LNCAP (cell line): ENCODE measurements at regions not wholly inside any gene's neighbourhood (a gene's known extent, or its start where the extent isn't known, plus 50 kb on each side); places are given as distances from the start of the nearest gene placed in this dataset.

Source experiments
- CTCF ChIP-seq: fragments of 450-650 bp; IDR thresholded peaks from 2 replicates; pipeline ENCODE4 v1.5.1; 2017; ENCODE audit warnings: mild to moderate bottlenecking

DNA sequence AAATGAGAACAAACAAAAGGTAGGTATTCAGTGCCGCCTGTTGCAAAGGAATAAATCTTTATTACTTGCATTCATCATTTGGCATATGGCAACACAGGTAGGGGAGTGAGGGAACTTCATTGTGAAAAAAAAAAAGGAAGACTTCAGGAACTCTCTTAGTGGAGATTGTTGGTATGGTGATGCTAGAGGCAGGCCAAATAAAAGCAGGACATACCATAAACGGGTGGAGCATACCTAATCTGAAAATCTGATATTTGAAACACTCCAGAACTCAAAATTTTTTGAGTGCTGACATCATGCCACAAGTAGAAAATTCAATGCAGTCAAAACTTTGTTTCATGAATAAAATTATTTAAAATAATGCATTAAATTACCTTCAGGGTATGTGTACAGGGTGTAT is 425.8 kb upstream of the SYT4 start:
- TF ChIP-seq CTCF = no peak

DNA sequence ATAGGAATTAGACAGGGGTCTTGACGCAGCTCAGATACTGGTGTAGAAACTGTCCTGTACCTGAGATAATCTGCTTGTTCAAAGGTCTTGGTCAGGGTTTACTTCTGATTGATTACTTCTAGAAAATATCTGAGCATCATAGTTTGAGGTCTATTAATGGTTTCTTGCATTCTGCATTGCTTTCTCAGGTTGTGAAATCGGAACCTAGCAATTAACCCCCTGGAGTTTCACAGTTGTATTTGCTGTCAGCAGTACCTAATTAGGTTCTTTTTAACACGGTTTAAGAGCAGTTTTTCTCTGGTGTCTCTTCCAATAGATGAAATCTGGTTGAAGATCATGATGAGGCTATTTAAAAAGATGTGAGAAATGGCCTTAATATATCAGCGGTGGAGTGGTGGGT is 428.6 kb upstream of the SYT4 start:
- TF ChIP-seq CTCF = no peak

DNA sequence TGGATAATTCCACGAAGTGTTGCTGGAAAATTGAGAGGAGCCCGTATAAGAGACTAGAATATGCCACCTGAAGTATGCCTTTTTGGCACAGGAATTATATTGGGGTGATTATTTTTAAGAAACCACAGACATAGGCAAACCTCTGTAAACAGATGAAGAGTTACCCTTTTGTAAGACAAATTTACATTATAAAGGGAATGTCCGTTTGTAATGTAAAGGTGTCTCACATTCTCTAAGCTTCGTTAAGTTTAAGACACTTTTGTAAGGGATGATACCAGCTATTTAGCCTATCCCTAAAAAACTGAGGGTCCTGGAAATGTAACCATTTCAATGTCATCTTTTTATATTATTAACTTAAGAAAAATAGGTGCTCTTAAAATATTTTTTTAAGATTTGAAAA is 432.8 kb upstream of the SYT4 start:
- no peak for TF ChIP-seq CTCF

GRCh38 chr18:43714343-43715010 is 437.2 kb upstream of the SYT4 start:
- no peak for TF ChIP-seq CTCF

DNA sequence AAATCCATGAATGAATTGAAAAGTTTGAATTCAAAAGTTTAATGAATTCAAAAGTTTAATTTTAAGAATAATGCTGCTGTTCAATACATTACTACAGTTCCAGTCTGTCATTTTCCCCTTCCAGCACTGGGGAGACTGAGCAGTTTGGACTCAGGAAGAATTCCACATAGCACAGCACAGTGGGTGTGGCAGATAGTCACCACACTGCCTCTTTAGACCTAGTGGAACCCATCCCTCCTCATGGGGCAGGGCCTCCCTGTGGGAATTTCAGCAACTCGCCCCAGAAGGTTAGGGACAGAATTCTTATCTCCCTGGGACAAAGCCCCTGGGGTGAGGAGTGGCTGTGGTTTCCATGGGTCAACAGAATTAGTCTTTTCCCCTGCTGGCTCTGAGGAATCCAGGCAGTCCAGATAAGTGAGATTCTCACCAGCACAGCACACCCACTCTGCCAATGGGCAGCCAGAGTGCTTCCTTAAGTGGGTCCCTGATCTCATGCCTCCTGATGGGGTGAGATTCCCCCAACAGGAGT is 442.0 kb upstream of the SYT4 start:
- no peak for TF ChIP-seq CTCF

DNA sequence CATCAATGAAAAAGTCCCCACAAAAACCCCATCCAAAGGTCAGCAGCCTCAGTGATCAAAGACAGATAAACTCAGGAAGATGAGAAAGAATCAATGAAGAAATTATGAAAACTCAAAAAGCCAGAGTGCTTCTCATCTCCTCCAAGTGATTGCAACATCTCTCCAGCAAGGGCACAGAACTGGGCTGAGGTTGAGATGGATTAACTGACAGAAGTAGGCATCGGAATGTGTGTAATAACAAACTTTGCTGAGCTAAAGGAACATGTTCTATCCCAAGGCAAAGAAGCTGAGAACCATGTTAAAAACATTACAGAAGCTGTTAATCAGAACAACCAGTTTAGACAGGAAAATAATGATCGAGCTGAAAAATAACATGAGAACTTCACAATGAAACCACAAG is 442.8 kb upstream of the SYT4 start:
- no peak for TF ChIP-seq CTCF

DNA sequence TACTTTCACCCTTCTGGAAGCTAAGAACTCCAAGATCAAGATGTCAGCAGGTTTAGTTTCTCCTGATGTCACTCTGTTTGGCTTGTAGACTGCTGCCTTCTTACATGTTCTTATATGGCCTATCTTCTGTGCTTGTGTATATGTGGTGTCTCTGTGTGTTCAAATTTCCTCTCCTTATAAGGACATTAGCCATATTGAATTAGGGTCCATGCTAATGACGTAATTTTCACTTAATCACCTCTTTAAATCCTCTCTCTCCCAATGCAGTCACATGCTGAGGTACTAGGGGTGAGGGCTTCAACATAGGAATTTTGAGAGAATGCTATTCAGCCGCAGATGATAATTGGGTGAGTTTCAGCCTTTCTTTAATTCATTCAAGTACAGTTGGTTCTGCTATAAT is 458.3 kb upstream of the SYT4 start:
- no peak for TF ChIP-seq CTCF
